ENCODE measurements at regions not wholly inside any gene's neighbourhood (a gene's known extent, or its start where the extent isn't known, plus 50 kb on each side); places are given as distances from the start of the nearest gene placed in this dataset.

GRCh38 chr2:133710613-133711012 lies 142.3 kb upstream of the NCKAP5 start:
- TF ChIP-seq CTCF (IDR thresholded peaks at IDR 0.05) = no peak
- no peak for TF ChIP-seq EP300 (IDR thresholded peaks at IDR 0.05)
- no peak for TF ChIP-seq POLR2A (IDR thresholded peaks at IDR 0.05; ENCODE audit: low read depth)

Measured in esophagus muscularis mucosa (tissue), 4 donors.